ENCODE measurements at regions not wholly inside any gene's neighbourhood (a gene's known extent, or its start where the extent isn't known, plus 50 kb on each side); places are given as distances from the start of the nearest gene placed in this dataset.

DNA sequence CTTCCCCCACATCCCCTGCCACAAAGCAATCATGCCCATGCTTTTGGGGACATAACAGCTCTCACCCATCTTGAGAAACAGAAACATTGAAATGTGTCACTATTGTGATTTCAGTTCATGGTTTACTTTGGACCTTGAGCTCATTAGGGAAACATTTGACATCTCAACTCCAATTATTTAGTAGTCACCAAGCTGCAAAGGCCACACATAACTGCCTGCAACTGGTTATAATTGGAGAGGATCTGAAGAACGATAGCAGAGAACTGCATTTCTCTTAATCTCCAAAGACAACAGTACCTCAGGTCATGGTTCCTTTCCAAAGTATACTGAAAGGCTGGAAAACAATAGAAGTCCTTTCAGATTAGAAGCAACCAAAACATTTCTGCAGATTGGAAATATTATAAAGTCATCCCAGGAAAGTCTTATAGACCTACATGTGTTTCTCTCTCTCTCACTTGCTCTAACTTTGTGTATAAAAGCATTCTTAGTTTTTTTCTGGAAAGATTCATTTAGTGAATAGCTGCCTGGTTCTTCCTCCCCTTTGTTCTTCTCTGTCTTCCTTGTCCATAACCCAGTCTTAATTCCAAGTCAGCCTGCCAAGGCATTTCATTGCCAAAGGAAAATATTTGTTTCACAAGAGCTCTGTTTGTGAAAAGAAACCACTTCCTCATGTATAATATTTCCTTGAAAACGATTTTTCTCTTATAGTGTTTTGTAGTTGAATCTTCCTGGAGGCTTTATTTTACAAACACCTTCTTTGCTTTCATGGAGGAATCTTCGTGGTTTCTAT, 426.8 kb downstream of the ADGRL2 start (continued):
- TF ChIP-seq RCOR1 (conservative IDR thresholded peaks at IDR 0.05; ENCODE audit: low read depth, low read length) (no peak), NBN (IDR thresholded peaks at IDR 0.05) (peak; percentile 61), HDGF (IDR thresholded peaks at IDR 0.05) (no peak), BMI1 (IDR thresholded peaks at IDR 0.05; ENCODE audit: borderline replicate concordance) (peak; percentile 26), BCL11A (IDR thresholded peaks at IDR 0.05; ENCODE audit: low read depth, low read length) (peak; percentile 44; the same call in 1 of the 2 replicates), ETV6 (conservative IDR thresholded peaks at IDR 0.05 in 1 of 2, IDR thresholded peaks at IDR 0.05 in 1 of 2; ENCODE audit: borderline replicate concordance in 1 of 2, low read depth in 1 of 2) (no peak), DPF2 (IDR thresholded peaks at IDR 0.05) (peak; percentile 62), KLF5 (IDR thresholded peaks at IDR 0.05; ENCODE audit: partially characterized antibody) (no peak), ZNF622 (IDR thresholded peaks at IDR 0.05) (no peak)

- Histone ChIP-seq H3K9ac (ENCODE audit: control insufficient read depth, insufficient read depth, low read length) (no peak overlapping the region), H3K36me3 (ENCODE audit: control insufficient read depth in 2 of 2, insufficient read depth in 2 of 2, low read length in 1 of 2) (no peaks in the 10 kb centered on the region), H4K20me1 (ENCODE audit: control insufficient read depth, insufficient read depth) (no peaks in the 10 kb centered on the region), H2AFZ (ENCODE audit: control insufficient read depth, low read depth, low read length) (no peak overlapping the region), H3K27me3 (replicated peaks in 1 of 2; ENCODE audit: control insufficient read depth in 2 of 2, insufficient read depth in 2 of 2, low read length in 1 of 2) (no peaks in the 10 kb centered on the region), H3K4me2 (ENCODE audit: control insufficient read depth, insufficient read depth) (no peak overlapping the region), H3K4me1 (ENCODE audit: control insufficient read depth, insufficient read depth, low read length) (no peaks in the 10 kb centered on the region), H3K79me2 (ENCODE audit: control insufficient read depth, insufficient read depth, low read length) (no peaks in the 10 kb centered on the region), H3K27ac (ENCODE audit: control insufficient read depth, insufficient read depth) (no peak overlapping the region), H3K4me3 (no peak overlapping the region), H3K9me3 (replicated peaks; ENCODE audit: control insufficient read depth, insufficient read depth, low read length) (no peaks in the 10 kb centered on the region)
- RAD21 ChIA-PET (ENCODE audit: unreplicated experiment), result interaction anchor here (1.2 to 2.1 kb wide), 2 partner anchors 53 to 74 kb away, joined by 5 to 10 read pairs; no protein-coding TSS in a partner anchor
- no TSS peak for BruUV-seq (replicated peaks)
- DNase-seq (ENCODE audit: low read depth, low spot score) (no peak), FAIRE-seq (no peak), ATAC-seq (peak; percentile 32)
- CTCF ChIA-PET, result interaction anchor here (1.0 kb wide), 1 partner anchor 52 kb away, joined by 3 read pairs; no protein-coding TSS in a partner anchor
- SMC1A ChIA-PET (ENCODE audit: uncharacterized antibody, unreplicated experiment), result interaction anchor here (1.6 to 6.9 kb wide), 6 partner anchors 10 to 101 kb away, joined by 5 to 63 read pairs (median 16); no protein-coding TSS in a partner anchor
- in situ Hi-C loops (cut with MboI) (no loop called here), intact Hi-C loops (cut with micrococcal nuclease; ENCODE audit: unreplicated experiment) (no loop called here)
- 0% methylated on average over 1 of the region's 1 CpG for WGBS (ENCODE audit: insufficient coverage, insufficient replicate concordance, low lambda C conversion rate, missing lambda C conversion rate)
- POLR2A ChIA-PET, result interaction anchor here (1.0 kb wide), 1 partner anchor 33 kb away, joined by 3 read pairs; no protein-coding TSS in a partner anchor
- TF ChIP-seq MYB (IDR thresholded peaks at IDR 0.05; ENCODE audit: borderline replicate concordance, low read depth, low read length) (no peak), PKNOX1 (IDR thresholded peaks at IDR 0.05) (no peak), NRF1 (conservative IDR thresholded peaks at IDR 0.05; ENCODE audit: low read depth, low read length) (no peak), RAD21 (IDR thresholded peaks at IDR 0.05; ENCODE audit: insufficient read depth, low read depth, low read length) (no peak), BACH1 (IDR thresholded peaks at IDR 0.05; ENCODE audit: borderline replicate concordance) (no peak), ZNF622 (IDR thresholded peaks at IDR 0.05) (no peak), REST (IDR thresholded peaks at IDR 0.05; ENCODE audit: low read depth, low read length) (no peak), PML (IDR thresholded peaks at IDR 0.05; ENCODE audit: low read length) (no peak)
- TF ChIP-seq, protein P1, sequence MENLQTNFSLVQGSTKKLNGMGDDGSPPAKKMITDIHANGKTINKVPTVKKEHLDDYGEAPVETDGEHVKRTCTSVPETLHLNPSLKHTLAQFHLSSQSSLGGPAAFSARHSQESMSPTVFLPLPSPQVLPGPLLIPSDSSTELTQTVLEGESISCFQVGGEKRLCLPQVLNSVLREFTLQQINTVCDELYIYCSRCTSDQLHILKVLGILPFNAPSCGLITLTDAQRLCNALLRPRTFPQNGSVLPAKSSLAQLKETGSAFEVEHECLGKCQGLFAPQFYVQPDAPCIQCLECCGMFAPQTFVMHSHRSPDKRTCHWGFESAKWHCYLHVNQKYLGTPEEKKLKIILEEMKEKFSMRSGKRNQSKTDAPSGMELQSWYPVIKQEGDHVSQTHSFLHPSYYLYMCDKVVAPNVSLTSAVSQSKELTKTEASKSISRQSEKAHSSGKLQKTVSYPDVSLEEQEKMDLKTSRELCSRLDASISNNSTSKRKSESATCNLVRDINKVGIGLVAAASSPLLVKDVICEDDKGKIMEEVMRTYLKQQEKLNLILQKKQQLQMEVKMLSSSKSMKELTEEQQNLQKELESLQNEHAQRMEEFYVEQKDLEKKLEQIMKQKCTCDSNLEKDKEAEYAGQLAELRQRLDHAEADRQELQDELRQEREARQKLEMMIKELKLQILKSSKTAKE (IDR thresholded peaks at IDR 0.05; ENCODE audit: low read depth, poor library complexity, severe bottlenecking), result no peak
Observed at GRCh38 chr1:82226186-82226505, 425.4 kb downstream of the ADGRL2 start.
